Common myeloid progenitor, CD34-positive (primary cell): ENCODE measurements at regions not wholly inside any gene's neighbourhood (a gene's known extent, or its start where the extent isn't known, plus 50 kb on each side); places are given as distances from the start of the nearest gene placed in this dataset.

ENCODE experiments used
- CTCF ChIA-PET: fragments of 350-600 bp; sonication (Branson Sonifier 250); formaldehyde crosslinking; loops from one replicate; lab custom pipeline; 2021; ENCODE audit warnings: antibody characterized with exemption; lab: Charles Lee
- POLR2A ChIA-PET: fragments of 350-600 bp; sonication (Branson Sonifier 250); formaldehyde crosslinking; loops from one replicate; lab custom pipeline; 2021; ENCODE audit warnings: antibody characterized with exemption; lab: Charles Lee
- DNase-seq, 3 donors: peaks; one replicate each; pipeline versions ENCODE4 v3.0.0 to v3.0.0-alpha.2; 2013
- H3K27ac ChIP-seq, 2 experiments: 1 replicate in 1 of 2; 2 replicates in 1 of 2; pipeline ENCODE4 v1.7.0; 2013; ENCODE audit warnings: inconsistent platforms in 2 of 2, low read length in 2 of 2, mild to moderate bottlenecking in 2 of 2, low read depth in 1 of 2, moderate library complexity in 1 of 2; ENCODE audit not compliant: severe bottlenecking in 2 of 2, insufficient read depth in 1 of 2, poor library complexity in 1 of 2
- H3K27me3 ChIP-seq, 5 experiments: replicated peaks in 2 of 5; 1 replicate in 3 of 5; 2 replicates in 2 of 5; pipeline versions ENCODE4 v1.6.1 to v1.7.0; 2013; ENCODE audit warnings: low read length in 4 of 5, mild to moderate bottlenecking in 2 of 5, moderate library complexity in 2 of 5, inconsistent platforms in 1 of 5; ENCODE audit not compliant: insufficient read depth in 5 of 5, control insufficient read depth in 4 of 5
- H3K36me3 ChIP-seq, 4 experiments: 1 replicate in 2 of 4; 2 replicates in 2 of 4; pipeline versions ENCODE4 v1.6.1 to v1.7.0; 2013; ENCODE audit warnings: low read length in 3 of 4, control low read depth in 1 of 4, mild to moderate bottlenecking in 1 of 4; ENCODE audit not compliant: control insufficient read depth in 4 of 4, insufficient read depth in 4 of 4
- H3K4me1 ChIP-seq, 4 experiments: 1 replicate in 3 of 4; 2 replicates in 1 of 4; pipeline versions ENCODE4 v1.6.1 to v1.7.1; 2013; ENCODE audit warnings: low read length in 3 of 4, mild to moderate bottlenecking in 3 of 4, control low read depth in 1 of 4, inconsistent platforms in 1 of 4, moderate library complexity in 1 of 4; ENCODE audit not compliant: control insufficient read depth in 4 of 4, insufficient read depth in 4 of 4; ENCODE audit errors: control extremely low read depth in 1 of 4
- H3K4me3 ChIP-seq, 7 experiments: 1 replicate in 4 of 7; 2 replicates in 3 of 7; pipeline versions ENCODE4 v1.5.1 to v1.7.0; 2013; ENCODE audit warnings: mild to moderate bottlenecking in 7 of 7, low read length in 6 of 7, moderate library complexity in 6 of 7, inconsistent platforms in 2 of 7, low read depth in 2 of 7, control low read depth in 1 of 7; ENCODE audit not compliant: insufficient read depth in 4 of 7, control insufficient read depth in 1 of 7; ENCODE audit errors: extremely low read depth in 1 of 7
- H3K9me3 ChIP-seq, 5 experiments: 1 replicate in 4 of 5; 2 replicates in 1 of 5; pipeline versions ENCODE4 v1.6.1 to v1.7.1; 2013; ENCODE audit warnings: low read length in 4 of 5, mild to moderate bottlenecking in 2 of 5, inconsistent platforms in 1 of 5, low read depth in 1 of 5, moderate library complexity in 1 of 5; ENCODE audit not compliant: control insufficient read depth in 4 of 5, insufficient read depth in 2 of 5; ENCODE audit errors: control extremely low read depth in 1 of 5
- WGBS: methylation state at CpG from one replicate; pipeline ENCODE4 v1.1.5; 2013; ENCODE audit not compliant: insufficient coverage; 5-methylcytosine and 5-hydroxymethylcytosine counted together

DNA sequence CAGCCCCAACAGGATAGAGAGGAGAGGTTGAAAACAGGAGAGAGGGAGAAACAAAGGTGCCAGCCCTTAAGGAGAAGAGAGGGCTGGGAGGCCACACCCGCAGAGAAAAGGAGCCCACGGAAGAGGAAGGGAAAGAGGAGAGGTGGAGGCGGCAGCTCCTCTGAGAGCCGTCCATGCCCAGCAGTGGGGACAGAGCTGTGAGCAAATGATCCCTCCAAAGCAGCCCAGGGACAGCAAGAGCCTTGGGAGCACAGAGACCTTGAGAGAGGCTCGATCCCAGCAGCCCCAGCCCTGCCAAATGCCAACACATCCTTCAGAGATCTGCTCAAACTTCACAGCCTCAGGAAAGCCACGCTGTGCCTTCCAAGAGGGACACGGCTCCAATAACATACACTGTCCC, 66.7 kb upstream of the CORO2B start:
- DNase-seq: no peak
- CTCF ChIA-PET: no interaction called here
- POLR2A ChIA-PET: no interaction called here
- Histone ChIP-seq H3K4me1 (no peaks in the 10 kb centered on the region), H3K27me3 (peaks cover 0 to 2% (median 0%) of the 10 kb centered on the region in 5 experiments), H3K36me3 (no peaks in the 10 kb centered on the region), H3K27ac (no peak overlapping the region), H3K9me3 (no peaks in the 10 kb centered on the region), H3K4me3 (no peak overlapping the region)
- 98% methylated on average over 5 of the region's 7 CpGs for WGBS

DNA sequence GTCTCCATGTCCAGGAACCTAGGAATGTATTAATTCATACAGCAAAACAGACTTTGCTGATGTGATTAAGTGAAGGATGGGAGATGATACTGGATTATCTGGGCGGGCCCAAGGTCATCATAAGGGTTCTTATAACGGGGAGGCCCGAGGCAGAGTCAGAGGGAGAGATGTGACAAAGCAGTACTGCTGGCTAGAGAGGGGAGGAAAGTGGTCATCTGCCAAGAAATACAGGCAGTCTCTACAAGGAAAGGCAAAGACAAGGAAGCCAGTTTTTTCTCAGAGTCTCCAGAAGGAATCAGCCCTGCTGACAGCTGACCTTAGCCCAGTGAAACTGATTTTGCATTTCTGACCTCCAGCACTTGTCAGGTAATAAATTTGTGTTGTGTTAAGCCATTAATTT, 66.2 kb upstream of the CORO2B start:
- no peaks in the 10 kb centered on the region for H3K36me3 ChIP-seq
- POLR2A ChIA-PET: no interaction called here
- H3K9me3 ChIP-seq: no peaks in the 10 kb centered on the region
- CTCF ChIA-PET: interaction anchor here (0.9 kb wide), 1 partner anchor 23 kb away, joined by 3 read pairs; no protein-coding TSS in a partner anchor
- H3K27ac ChIP-seq: no peak overlapping the region
- H3K27me3 ChIP-seq: peaks cover 0 to 2% (median 0%) of the 10 kb centered on the region in 5 experiments
- no peak for DNase-seq
- WGBS: 94% methylated on average over 3 of the region's 3 CpGs
- no peak overlapping the region for H3K4me3 ChIP-seq
- no peaks in the 10 kb centered on the region for H3K4me1 ChIP-seq

DNA sequence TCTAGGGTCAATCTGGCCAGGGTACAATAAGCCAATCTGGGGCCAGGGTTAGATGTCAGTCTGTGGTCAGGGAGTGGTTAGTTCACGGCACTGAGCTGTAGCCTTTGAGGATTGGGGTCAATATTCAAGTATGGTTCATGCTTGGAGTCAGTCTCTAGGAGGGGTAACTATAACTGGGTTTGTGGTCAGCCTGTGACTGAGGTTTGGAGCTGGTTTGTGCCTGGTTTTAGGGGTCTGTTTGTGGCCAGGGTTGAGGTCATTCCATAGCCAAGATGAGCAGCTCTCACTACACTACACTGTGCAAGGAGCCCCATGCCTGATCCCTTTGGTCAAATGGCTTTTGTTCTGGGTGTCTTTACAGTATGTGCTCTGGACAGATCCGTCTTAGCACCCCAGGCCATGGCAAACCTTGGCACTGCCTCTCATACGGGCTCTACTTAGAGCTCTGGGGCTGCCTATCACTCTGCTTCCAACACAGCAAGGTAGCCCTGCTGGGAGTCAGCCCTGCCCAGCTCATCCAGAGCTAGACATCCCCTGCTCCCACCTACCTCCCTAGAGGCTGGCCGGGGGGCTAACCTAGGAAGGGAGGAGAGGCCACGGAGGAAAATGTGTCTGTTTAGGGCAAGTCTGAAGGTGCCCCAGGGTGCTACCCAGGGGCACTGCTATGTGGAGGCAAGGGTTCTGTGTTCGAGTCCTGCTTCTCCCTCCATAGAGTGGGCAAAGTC, 63.3 kb upstream of the CORO2B start:
- CTCF ChIA-PET: no interaction called here
- Histone ChIP-seq H3K27me3 (peaks cover 0 to 2% (median 0%) of the 10 kb centered on the region in 5 experiments), H3K27ac (no peak overlapping the region), H3K4me1 (peaks cover 0 to 16% (median 11%) of the 10 kb centered on the region in 4 experiments), H3K9me3 (no peaks in the 10 kb centered on the region), H3K4me3 (no peak overlapping the region), H3K36me3 (no peaks in the 10 kb centered on the region)
- 85% methylated on average over 3 of the region's 6 CpGs for WGBS
- DNase-seq: no peak
- POLR2A ChIA-PET: no interaction called here

DNA sequence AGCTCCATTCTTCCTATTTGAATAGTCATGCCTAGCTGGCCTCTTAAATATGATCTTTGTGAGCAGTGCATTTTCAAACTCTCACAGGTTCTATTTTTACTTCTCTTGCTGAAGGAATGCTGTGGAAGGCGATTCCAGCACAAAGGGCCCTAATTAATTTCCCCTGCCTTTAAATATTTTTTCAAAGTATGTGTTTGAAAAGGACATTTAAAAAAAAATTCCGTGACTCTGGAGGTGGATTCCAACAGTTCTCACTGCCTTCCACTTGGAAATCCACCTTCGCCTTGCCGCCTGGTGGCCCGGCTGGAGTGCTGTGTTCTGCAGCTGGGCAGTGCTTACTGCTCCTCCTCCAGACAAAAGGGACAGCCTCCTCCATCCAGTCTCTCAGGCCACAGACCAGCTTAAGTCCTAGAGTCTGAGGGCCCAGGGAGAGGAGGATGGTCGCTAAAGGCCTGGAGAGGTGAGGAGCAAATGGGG, 61.5 kb upstream of the CORO2B start:
- DNase-seq: no peak
- Histone ChIP-seq H3K9me3 (no peaks in the 10 kb centered on the region), H3K4me1 (peaks cover 0 to 16% (median 11%) of the 10 kb centered on the region in 4 experiments), H3K4me3 (no peak overlapping the region), H3K36me3 (no peaks in the 10 kb centered on the region), H3K27ac (no peak overlapping the region), H3K27me3 (peaks cover 0 to 4% (median 0%) of the 10 kb centered on the region in 5 experiments)
- POLR2A ChIA-PET: no interaction called here
- CTCF ChIA-PET: no interaction called here
- 100% methylated on average over 4 of the region's 6 CpGs for WGBS

DNA sequence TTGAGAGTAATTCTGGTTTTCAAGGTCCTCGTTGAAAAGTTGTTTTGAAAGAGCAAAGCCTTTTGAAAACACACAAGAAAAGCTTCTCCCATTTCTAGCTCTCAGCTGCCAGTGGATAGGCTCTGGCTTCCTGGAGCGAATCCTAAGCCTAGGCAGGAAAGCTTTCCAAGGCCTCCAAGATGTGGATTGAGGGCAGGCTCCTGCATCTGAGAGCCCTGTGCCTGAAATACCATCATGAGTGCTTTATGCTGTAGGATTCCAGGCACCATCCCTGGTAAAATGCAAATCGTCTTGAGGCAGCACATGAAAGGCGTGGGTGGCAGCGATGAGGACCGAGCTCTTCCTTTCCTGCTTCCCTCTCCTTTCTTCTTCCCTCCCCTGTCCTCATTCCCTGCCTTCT, 60.7 kb upstream of the CORO2B start:
- CTCF ChIA-PET: no interaction called here
- no peak overlapping the region for H3K4me3 ChIP-seq
- peaks cover 0 to 16% (median 11%) of the 10 kb centered on the region in 4 experiments for H3K4me1 ChIP-seq
- H3K36me3 ChIP-seq: no peaks in the 10 kb centered on the region
- DNase-seq: no peak
- H3K9me3 ChIP-seq: no peaks in the 10 kb centered on the region
- POLR2A ChIA-PET: no interaction called here
- H3K27ac ChIP-seq: no peak overlapping the region
- 96% methylated on average over 6 of the region's 6 CpGs for WGBS
- H3K27me3 ChIP-seq: peaks cover 0 to 4% (median 0%) of the 10 kb centered on the region in 5 experiments

DNA sequence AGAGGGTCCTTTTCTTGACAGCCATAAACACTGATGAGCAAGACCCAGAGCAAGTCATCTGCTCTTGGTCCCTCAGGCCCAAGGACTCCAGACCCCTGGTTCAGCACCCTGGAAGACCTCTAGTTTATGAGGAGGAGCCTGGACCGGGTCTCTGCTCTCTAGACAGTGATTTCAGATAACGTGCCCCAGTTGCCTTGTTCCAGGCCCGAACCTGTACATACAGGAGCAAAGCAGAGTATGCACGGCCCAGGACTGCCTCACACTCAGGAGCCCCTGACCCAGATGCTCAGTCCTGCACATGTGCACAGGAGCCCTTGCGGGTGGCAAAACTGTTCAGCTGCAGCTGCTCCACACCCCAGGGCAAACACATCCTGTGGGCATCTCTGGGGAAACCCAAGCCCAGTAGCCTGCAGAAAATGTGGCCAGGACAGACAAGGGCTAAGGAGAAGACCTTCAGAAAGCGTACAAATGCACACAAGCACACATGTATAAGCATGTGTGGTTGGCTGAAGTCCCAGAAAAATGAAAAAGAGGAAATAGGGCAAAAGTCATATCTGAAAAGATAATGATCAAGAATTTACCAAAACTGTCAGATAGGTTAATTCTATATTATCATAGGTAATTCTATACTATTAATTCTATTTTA, 59.9 kb upstream of the CORO2B start:
- 52% methylated on average over 3 of the region's 6 CpGs for WGBS
- Histone ChIP-seq H3K4me3 (no peak overlapping the region), H3K27me3 (peaks cover 0 to 4% (median 0%) of the 10 kb centered on the region in 5 experiments), H3K4me1 (peaks cover 0 to 16% (median 11%) of the 10 kb centered on the region in 4 experiments), H3K27ac (no peak overlapping the region), H3K9me3 (no peaks in the 10 kb centered on the region), H3K36me3 (no peaks in the 10 kb centered on the region)
- DNase-seq: peak; percentile 43 to 87 (median 84)
- POLR2A ChIA-PET: no interaction called here
- CTCF ChIA-PET: no interaction called here
